ENCODE measurements at regions not wholly inside any gene's neighbourhood (a gene's known extent, or its start where the extent isn't known, plus 50 kb on each side); places are given as distances from the start of the nearest gene placed in this dataset.

DNA sequence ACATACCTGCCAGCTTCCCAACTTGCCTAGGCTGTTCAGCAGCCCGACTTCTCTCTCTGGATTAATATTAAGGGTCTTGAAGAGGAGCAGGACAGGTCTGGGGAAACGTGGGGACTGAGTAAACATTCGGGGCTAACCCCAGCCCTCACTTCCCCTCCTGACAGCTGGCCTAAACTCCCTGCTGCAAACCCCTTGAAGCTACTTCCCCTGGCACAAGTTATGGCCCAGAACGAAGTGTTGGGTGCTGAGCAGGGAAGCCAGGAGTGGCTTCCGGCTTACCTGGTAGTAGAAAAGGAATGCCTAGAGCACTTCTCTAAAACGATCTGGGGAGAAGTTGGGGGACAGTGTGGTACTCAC lies 200.0 kb downstream of the BCOR start:
- H3K27me3 ChIP-seq, result no peaks in the 10 kb centered on the region
- H3K27ac ChIP-seq, result no peak overlapping the region

DNA sequence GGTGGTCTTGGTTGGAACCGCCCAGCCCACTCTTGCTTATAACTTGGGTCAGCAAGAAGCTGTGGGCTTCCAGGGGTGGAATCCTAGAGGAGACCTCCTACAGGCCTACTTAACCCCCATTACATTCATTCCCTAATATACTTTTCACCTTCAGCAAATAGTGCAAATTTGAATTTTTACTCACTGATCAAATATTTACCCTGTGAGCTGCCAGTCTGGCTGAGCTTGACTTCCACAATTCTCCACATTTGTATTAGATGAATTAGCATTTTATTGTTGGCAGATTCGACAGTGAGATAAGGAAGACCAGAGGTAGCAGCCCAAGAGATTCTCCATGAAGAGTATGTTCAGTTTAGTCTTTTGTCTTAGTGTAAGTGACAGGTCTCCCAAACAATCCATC lies 199.6 kb downstream of the BCOR start:
- no peak for DNase-seq (ENCODE audit: low read depth in 1 of 2, low spot score in 1 of 2)
- H3K9me3 ChIP-seq (ENCODE audit: low read depth), result no peaks in the 10 kb centered on the region
- peaks cover 11% of the 10 kb centered on the region for H3K4me1 ChIP-seq (ENCODE audit: low read depth)
- TF ChIP-seq, protein P1, sequence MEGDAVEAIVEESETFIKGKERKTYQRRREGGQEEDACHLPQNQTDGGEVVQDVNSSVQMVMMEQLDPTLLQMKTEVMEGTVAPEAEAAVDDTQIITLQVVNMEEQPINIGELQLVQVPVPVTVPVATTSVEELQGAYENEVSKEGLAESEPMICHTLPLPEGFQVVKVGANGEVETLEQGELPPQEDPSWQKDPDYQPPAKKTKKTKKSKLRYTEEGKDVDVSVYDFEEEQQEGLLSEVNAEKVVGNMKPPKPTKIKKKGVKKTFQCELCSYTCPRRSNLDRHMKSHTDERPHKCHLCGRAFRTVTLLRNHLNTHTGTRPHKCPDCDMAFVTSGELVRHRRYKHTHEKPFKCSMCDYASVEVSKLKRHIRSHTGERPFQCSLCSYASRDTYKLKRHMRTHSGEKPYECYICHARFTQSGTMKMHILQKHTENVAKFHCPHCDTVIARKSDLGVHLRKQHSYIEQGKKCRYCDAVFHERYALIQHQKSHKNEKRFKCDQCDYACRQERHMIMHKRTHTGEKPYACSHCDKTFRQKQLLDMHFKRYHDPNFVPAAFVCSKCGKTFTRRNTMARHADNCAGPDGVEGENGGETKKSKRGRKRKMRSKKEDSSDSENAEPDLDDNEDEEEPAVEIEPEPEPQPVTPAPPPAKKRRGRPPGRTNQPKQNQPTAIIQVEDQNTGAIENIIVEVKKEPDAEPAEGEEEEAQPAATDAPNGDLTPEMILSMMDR (IDR thresholded peaks at IDR 0.05; ENCODE audit: low read depth, low read length), result no peak
- no peak overlapping the region for H3K27ac ChIP-seq
- no peaks in the 10 kb centered on the region for H3K36me3 ChIP-seq
- H3K4me3 ChIP-seq, result no peak overlapping the region
- H3K27me3 ChIP-seq, result no peaks in the 10 kb centered on the region

More for the DNA sequence above, 200.0 kb downstream of the BCOR start:
- DNase-seq (ENCODE audit: low read depth in 1 of 2, low spot score in 1 of 2), result no peak
- Histone ChIP-seq H3K9me3 (ENCODE audit: low read depth) (no peaks in the 10 kb centered on the region), H3K4me3 (no peak overlapping the region), H3K4me1 (ENCODE audit: low read depth) (peaks cover 11% of the 10 kb centered on the region), H3K36me3 (no peaks in the 10 kb centered on the region)
- TF ChIP-seq, protein P1 (IDR thresholded peaks at IDR 0.05; ENCODE audit: low read depth, low read length), result no peak

DNA sequence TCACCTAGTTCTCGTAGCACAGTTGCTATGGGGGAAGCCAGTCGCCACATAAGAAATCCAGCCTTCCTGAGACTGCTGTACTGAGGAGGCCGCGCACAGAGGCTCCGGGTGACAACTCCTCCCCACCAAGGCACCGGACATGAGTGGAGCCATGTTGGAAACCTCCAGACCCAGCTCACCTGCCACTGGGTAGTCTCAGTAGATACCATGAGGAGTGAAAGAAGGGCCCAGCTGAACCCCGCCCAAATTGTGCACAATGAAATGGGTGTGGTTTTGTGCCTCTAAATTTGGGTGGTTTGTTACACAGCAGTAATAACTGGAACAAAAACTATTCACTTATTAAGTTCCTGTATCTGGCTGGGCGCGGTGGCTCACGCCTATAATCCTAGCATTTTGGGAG lies 198.7 kb downstream of the BCOR start:
- no peak overlapping the region for H3K27ac ChIP-seq
- no peak for DNase-seq (ENCODE audit: low read depth in 1 of 2, low spot score in 1 of 2)
- no peak overlapping the region for H3K4me3 ChIP-seq
- H3K27me3 ChIP-seq, result no peaks in the 10 kb centered on the region
- H3K36me3 ChIP-seq, result no peaks in the 10 kb centered on the region
- H3K9me3 ChIP-seq (ENCODE audit: low read depth), result no peaks in the 10 kb centered on the region
- TF ChIP-seq, protein P1 (IDR thresholded peaks at IDR 0.05; ENCODE audit: low read depth, low read length), result no peak
- peaks cover 11% of the 10 kb centered on the region for H3K4me1 ChIP-seq (ENCODE audit: low read depth)

DNA sequence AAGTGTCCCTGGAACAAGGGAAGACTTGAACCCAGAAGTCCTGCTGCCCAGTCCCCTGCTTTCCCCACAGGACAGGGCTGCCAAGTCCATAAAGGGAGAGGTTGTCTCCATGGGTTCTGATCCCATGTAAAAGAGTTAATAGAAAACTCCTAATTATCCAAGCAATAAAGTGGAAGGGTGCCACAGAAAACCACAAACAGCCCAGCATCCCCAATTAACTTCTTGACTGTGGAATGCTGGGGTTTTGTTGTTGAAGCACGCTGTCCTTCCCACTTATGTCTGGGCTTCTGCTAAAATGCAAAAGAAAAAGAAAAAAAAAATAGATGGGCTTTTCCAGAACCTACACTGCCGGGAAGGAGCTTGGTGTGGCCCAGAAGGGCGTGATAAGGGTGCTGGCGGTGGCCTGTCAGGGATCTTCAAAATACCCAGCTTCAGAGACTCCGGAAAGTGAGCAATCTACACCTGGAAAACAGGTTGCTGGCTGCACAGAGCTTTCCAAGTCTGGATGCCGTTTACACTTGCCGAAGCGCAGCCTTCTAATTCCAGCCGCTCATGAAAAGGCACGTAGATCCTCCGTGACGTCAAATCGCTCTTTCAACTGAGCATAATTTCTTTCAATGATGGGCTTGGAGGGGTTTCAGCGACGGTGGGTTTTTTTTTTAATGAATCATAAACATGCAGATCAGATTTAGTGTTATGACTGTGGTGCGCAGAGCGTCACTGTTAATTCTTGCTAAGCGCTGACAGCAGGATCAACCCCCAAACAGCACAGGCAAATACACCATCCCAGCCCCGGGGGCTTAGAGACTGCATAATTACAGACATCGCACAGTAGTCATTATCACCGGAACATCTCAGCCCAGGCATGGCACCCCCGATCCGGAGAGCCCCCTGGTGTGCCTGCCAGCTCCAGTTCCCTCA lies 197.6 kb downstream of the BCOR start:
- no peaks in the 10 kb centered on the region for H3K27me3 ChIP-seq

DNA sequence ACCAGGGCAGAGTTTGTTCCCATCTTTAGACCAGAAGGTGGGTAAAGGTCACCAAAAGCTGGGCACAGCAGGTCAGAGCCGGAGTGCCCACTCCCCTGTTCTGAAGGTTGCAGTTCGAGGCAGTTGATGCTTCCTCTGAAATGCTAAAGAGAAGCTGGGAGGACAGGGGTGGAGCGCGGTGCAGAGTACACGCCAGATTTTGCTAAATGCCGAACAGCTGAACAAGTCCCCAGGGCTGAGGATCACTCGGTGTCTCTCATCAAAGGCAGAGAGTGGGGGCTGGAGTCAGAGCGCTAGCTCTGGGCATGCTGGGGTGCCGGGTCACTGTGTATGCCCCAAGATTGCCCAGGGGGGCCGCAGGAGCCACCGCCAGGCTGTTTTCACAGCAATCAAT lies 197.0 kb downstream of the BCOR start:
- peak in 1 of 2 donors; percentile 7 for DNase-seq (ENCODE audit: low read depth in 1 of 2, low spot score in 1 of 2)
- TF ChIP-seq, protein P1 (IDR thresholded peaks at IDR 0.05; ENCODE audit: low read depth, low read length), result no peak
- no peaks in the 10 kb centered on the region for H3K27me3 ChIP-seq

More for the DNA sequence above, 197.6 kb downstream of the BCOR start:
- TF ChIP-seq, protein P1 (IDR thresholded peaks at IDR 0.05; ENCODE audit: low read depth, low read length), result no peak
- Histone ChIP-seq H3K4me3 (no peak overlapping the region), H3K9me3 (ENCODE audit: low read depth) (no peaks in the 10 kb centered on the region), H3K27ac (no peak overlapping the region), H3K36me3 (no peaks in the 10 kb centered on the region), H3K4me1 (ENCODE audit: low read depth) (peaks cover 17% of the 10 kb centered on the region)
- no peak for DNase-seq (ENCODE audit: low read depth in 1 of 2, low spot score in 1 of 2)

More for the DNA sequence above, 197.0 kb downstream of the BCOR start:
- Histone ChIP-seq H3K36me3 (no peaks in the 10 kb centered on the region), H3K4me3 (no peak overlapping the region), H3K9me3 (ENCODE audit: low read depth) (no peaks in the 10 kb centered on the region), H3K4me1 (ENCODE audit: low read depth) (peaks cover 23% of the 10 kb centered on the region), H3K27ac (no peak overlapping the region)
